Smooth muscle cell (in vitro differentiated cells): ENCODE measurements at regions not wholly inside any gene's neighbourhood (a gene's known extent, or its start where the extent isn't known, plus 50 kb on each side); places are given as distances from the start of the nearest gene placed in this dataset.

ENCODE experiments used
- DNase-seq: peaks from one replicate; lab custom pipeline; 2025; ENCODE audit not compliant: unreplicated experiment; lab: John Stamatoyannopoulos, UW
- H2AFZ ChIP-seq: fragments of 200-600 bp; sonication (generic); 2 replicates; pipeline ENCODE4 v1.6.0; 2016; ENCODE audit warnings: antibody characterized with exemption, low read depth, mild to moderate bottlenecking
- H3F3A ChIP-seq: fragments of 200-600 bp; sonication (generic); 2 replicates; pipeline ENCODE4 v1.6.0; 2017; ENCODE audit warnings: antibody characterized with exemption, low read depth
- H3K27ac ChIP-seq: fragments of 200-600 bp; sonication (generic); 2 replicates; pipeline ENCODE4 v1.5.1; 2016; ENCODE audit warnings: low read depth, mild to moderate bottlenecking
- H3K27me3 ChIP-seq: fragments of 200-600 bp; sonication (generic); 2 replicates; pipeline ENCODE4 v1.6.1; 2016; ENCODE audit warnings: low read depth, mild to moderate bottlenecking
- H3K36me3 ChIP-seq: fragments of 200-600 bp; sonication (generic); 2 replicates; pipeline ENCODE4 v1.5.1; 2016; ENCODE audit warnings: low read depth
- H3K4me1 ChIP-seq: fragments of 200-600 bp; sonication (generic); 2 replicates; pipeline ENCODE4 v1.5.1; 2016; ENCODE audit warnings: low read depth
- H3K4me2 ChIP-seq: fragments of 200-600 bp; sonication (generic); 2 replicates; pipeline ENCODE4 v1.6.0; 2016; ENCODE audit warnings: mild to moderate bottlenecking
- H3K4me3 ChIP-seq: fragments of 200-600 bp; sonication (generic); 2 replicates; pipeline ENCODE4 v1.5.1; 2016; ENCODE audit warnings: mild to moderate bottlenecking
- H3K79me2 ChIP-seq: fragments of 200-600 bp; sonication (generic); 2 replicates; pipeline ENCODE4 v1.6.0; 2016; ENCODE audit warnings: low read depth, mild to moderate bottlenecking
- H3K9ac ChIP-seq: fragments of 200-600 bp; sonication (generic); 2 replicates; pipeline ENCODE4 v1.6.0; 2016; ENCODE audit warnings: low read depth
- H3K9me3 ChIP-seq: fragments of 200-600 bp; sonication (generic); replicated peaks from 2 replicates; pipeline ENCODE4 v1.5.1; 2016; ENCODE audit warnings: low read depth
- H4K20me1 ChIP-seq: fragments of 200-600 bp; sonication (generic); 2 replicates; pipeline ENCODE4 v1.6.0; 2016; ENCODE audit warnings: low read depth
- WGBS: methylation state at CpG from one replicate; pipeline ENCODE4 v1.1.7; 2016; ENCODE audit warnings: low lambda C conversion rate; 5-methylcytosine and 5-hydroxymethylcytosine counted together
- TF ChIP-seq, protein P1 (sequence below): fragments of 200-600 bp; sonication (generic); IDR thresholded peaks from 2 replicates; pipeline ENCODE4 v1.5.1; 2017; ENCODE audit warnings: borderline replicate concordance, mild to moderate bottlenecking, antibody characterized with exemption; ENCODE audit not compliant: insufficient read depth, poor library complexity, severe bottlenecking

- Histone ChIP-seq H3K9ac (no peak overlapping the region), H3K79me2 (no peaks in the 10 kb centered on the region), H3K36me3 (no peaks in the 10 kb centered on the region), H4K20me1 (no peaks in the 10 kb centered on the region), H3K4me1 (no peaks in the 10 kb centered on the region), H3K4me2 (no peak overlapping the region), H3K4me3 (no peak overlapping the region), H3K27me3 (no peaks in the 10 kb centered on the region), H3F3A (no peaks in the 10 kb centered on the region), H3K27ac (no peak overlapping the region), H3K9me3 (no peaks in the 10 kb centered on the region), H2AFZ (no peak overlapping the region)
- WGBS: 59% methylated on average over 1 of the region's 1 CpG
- DNase-seq: no peak
- TF ChIP-seq, protein P1, sequence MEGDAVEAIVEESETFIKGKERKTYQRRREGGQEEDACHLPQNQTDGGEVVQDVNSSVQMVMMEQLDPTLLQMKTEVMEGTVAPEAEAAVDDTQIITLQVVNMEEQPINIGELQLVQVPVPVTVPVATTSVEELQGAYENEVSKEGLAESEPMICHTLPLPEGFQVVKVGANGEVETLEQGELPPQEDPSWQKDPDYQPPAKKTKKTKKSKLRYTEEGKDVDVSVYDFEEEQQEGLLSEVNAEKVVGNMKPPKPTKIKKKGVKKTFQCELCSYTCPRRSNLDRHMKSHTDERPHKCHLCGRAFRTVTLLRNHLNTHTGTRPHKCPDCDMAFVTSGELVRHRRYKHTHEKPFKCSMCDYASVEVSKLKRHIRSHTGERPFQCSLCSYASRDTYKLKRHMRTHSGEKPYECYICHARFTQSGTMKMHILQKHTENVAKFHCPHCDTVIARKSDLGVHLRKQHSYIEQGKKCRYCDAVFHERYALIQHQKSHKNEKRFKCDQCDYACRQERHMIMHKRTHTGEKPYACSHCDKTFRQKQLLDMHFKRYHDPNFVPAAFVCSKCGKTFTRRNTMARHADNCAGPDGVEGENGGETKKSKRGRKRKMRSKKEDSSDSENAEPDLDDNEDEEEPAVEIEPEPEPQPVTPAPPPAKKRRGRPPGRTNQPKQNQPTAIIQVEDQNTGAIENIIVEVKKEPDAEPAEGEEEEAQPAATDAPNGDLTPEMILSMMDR: no peak
Observed at GRCh38 chr11:36763187-36763586, 165.2 kb upstream of the RAG2 start.

- Histone ChIP-seq H3K27ac (no peak overlapping the region), H3K36me3 (no peaks in the 10 kb centered on the region), H3K4me3 (no peak overlapping the region), H4K20me1 (no peaks in the 10 kb centered on the region), H3K4me2 (no peak overlapping the region), H3K9ac (no peak overlapping the region), H3K79me2 (no peaks in the 10 kb centered on the region), H3K4me1 (no peaks in the 10 kb centered on the region), H2AFZ (no peak overlapping the region), H3F3A (no peaks in the 10 kb centered on the region), H3K27me3 (no peaks in the 10 kb centered on the region), H3K9me3 (no peaks in the 10 kb centered on the region)
- TF ChIP-seq, protein P1: no peak
- DNase-seq: no peak
Observed at GRCh38 chr11:36757075-36757474, 159.0 kb upstream of the RAG2 start.

- peaks cover 5% of the 10 kb centered on the region for H3K27me3 ChIP-seq
- no peaks in the 10 kb centered on the region for H3K9me3 ChIP-seq
- no peak overlapping the region for H2AFZ ChIP-seq
- TF ChIP-seq, protein P1: no peak
- DNase-seq: no peak
- no peaks in the 10 kb centered on the region for H3K4me1 ChIP-seq
- H3K36me3 ChIP-seq: no peaks in the 10 kb centered on the region
- H3K9ac ChIP-seq: no peak overlapping the region
- no peaks in the 10 kb centered on the region for H4K20me1 ChIP-seq
- H3F3A ChIP-seq: no peaks in the 10 kb centered on the region
- H3K4me3 ChIP-seq: no peak overlapping the region
- H3K27ac ChIP-seq: no peak overlapping the region
- no peak overlapping the region for H3K4me2 ChIP-seq
- no peaks in the 10 kb centered on the region for H3K79me2 ChIP-seq
- 84% methylated on average over 6 of the region's 6 CpGs for WGBS
Observed at GRCh38 chr11:36753960-36754359, 155.9 kb upstream of the RAG2 start.

DNA sequence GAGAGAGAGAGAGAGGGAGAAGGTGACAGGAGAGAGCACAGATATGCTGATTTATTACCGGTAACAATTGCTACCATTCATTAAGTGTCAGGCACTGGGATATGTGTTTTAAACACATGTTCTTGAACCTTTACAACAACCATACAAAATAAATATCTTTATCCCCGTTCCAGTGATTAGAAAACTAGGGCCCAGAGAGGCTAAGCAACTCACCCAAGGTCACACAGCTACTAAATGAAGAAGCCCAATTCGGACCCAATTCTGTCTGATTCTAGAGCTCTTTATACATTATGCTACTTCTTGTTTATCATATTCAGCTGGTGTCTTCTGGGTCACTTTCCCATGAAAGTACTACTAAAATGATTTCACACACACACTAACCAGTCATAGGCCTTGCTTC lies 154.0 kb upstream of the RAG2 start:
- H3K36me3 ChIP-seq: no peaks in the 10 kb centered on the region
- H3K9ac ChIP-seq: no peak overlapping the region
- H3F3A ChIP-seq: no peaks in the 10 kb centered on the region
- no peaks in the 10 kb centered on the region for H3K79me2 ChIP-seq
- peaks cover 5% of the 10 kb centered on the region for H3K27me3 ChIP-seq
- no peak overlapping the region for H3K4me3 ChIP-seq
- H3K4me2 ChIP-seq: no peak overlapping the region
- TF ChIP-seq, protein P1: no peak
- H2AFZ ChIP-seq: no peak overlapping the region
- no peaks in the 10 kb centered on the region for H3K9me3 ChIP-seq
- WGBS: 83% methylated on average over 3 of the region's 3 CpGs
- no peak for DNase-seq
- H3K4me1 ChIP-seq: no peaks in the 10 kb centered on the region
- no peak overlapping the region for H3K27ac ChIP-seq
- no peaks in the 10 kb centered on the region for H4K20me1 ChIP-seq
